ENCODE measurements at regions not wholly inside any gene's neighbourhood (a gene's known extent, or its start where the extent isn't known, plus 50 kb on each side); places are given as distances from the start of the nearest gene placed in this dataset.

GRCh38 chrX:9367421-9367820 lies 97.4 kb upstream of the TBL1X start:
- H4K20me1 ChIP-seq (ENCODE audit: insufficient read depth, low read length): no peaks in the 10 kb centered on the region
- H3K27me3 ChIP-seq (ENCODE audit: insufficient read depth, low read length, poor library complexity): no peaks in the 10 kb centered on the region
- H3K36me3 ChIP-seq (ENCODE audit: insufficient read depth, low read length): no peaks in the 10 kb centered on the region
- no peak overlapping the region for H2AFZ ChIP-seq (ENCODE audit: low read depth, low read length)
- H3K4me3 ChIP-seq (ENCODE audit: low read depth in 1 of 2, low read length in 2 of 2): no peak overlapping the region
- H3K4me2 ChIP-seq (ENCODE audit: insufficient read depth, low read length): no peak overlapping the region
- ATAC-seq (ENCODE audit: insufficient read depth, low read depth): no peak
- DNase-seq: no peak
- H3K4me1 ChIP-seq (ENCODE audit: insufficient read depth, low read length): peaks cover 30% of the 10 kb centered on the region
- no peaks in the 10 kb centered on the region for H3K9me3 ChIP-seq (ENCODE audit: insufficient read depth, low read length, severe bottlenecking)
- no peak overlapping the region for H3K27ac ChIP-seq (ENCODE audit: low read length)
- H3K9ac ChIP-seq (ENCODE audit: low read depth, low read length): no peak overlapping the region
- TF ChIP-seq EZH2 (IDR thresholded peaks at IDR 0.05; ENCODE audit: borderline replicate concordance, low read depth, low read length, severe bottlenecking) (no peak), CTCF (IDR thresholded peaks at IDR 0.05; ENCODE audit: borderline replicate concordance, extremely low read depth, low read length, poor library complexity, severe bottlenecking) (no peak)
- no peaks in the 10 kb centered on the region for H3K79me2 ChIP-seq (ENCODE audit: insufficient read depth, low read length)

- H3K36me3 ChIP-seq (ENCODE audit: insufficient read depth, low read length): no peaks in the 10 kb centered on the region
- DNase-seq (no peak), ATAC-seq (ENCODE audit: insufficient read depth, low read depth) (no peak)
- no peaks in the 10 kb centered on the region for H3K27me3 ChIP-seq (ENCODE audit: insufficient read depth, low read length, poor library complexity)
- H3K9me3 ChIP-seq (ENCODE audit: insufficient read depth, low read length, severe bottlenecking): no peaks in the 10 kb centered on the region
- no peaks in the 10 kb centered on the region for H4K20me1 ChIP-seq (ENCODE audit: insufficient read depth, low read length)
- peaks cover 30% of the 10 kb centered on the region for H3K4me1 ChIP-seq (ENCODE audit: insufficient read depth, low read length)
- no peak overlapping the region for H3K4me2 ChIP-seq (ENCODE audit: insufficient read depth, low read length)
- H3K9ac ChIP-seq (ENCODE audit: low read depth, low read length): no peak overlapping the region
- no peak overlapping the region for H2AFZ ChIP-seq (ENCODE audit: low read depth, low read length)
- TF ChIP-seq CTCF (IDR thresholded peaks at IDR 0.05; ENCODE audit: borderline replicate concordance, extremely low read depth, low read length, poor library complexity, severe bottlenecking) (no peak), EZH2 (IDR thresholded peaks at IDR 0.05; ENCODE audit: borderline replicate concordance, low read depth, low read length, severe bottlenecking) (no peak)
- H3K4me3 ChIP-seq (ENCODE audit: low read depth in 1 of 2, low read length in 2 of 2): no peak overlapping the region
- no peaks in the 10 kb centered on the region for H3K79me2 ChIP-seq (ENCODE audit: insufficient read depth, low read length)
- H3K27ac ChIP-seq (ENCODE audit: low read length): no peak overlapping the region
These were observed 96.6 kb upstream of the TBL1X start for GRCh38 chrX:9368262-9368661.

- H4K20me1 ChIP-seq (ENCODE audit: insufficient read depth, low read length): no peaks in the 10 kb centered on the region
- no peaks in the 10 kb centered on the region for H3K27me3 ChIP-seq (ENCODE audit: insufficient read depth, low read length, poor library complexity)
- H3K4me2 ChIP-seq (ENCODE audit: insufficient read depth, low read length): peak overlapping the region; percentile 45
- no peak overlapping the region for H3K9ac ChIP-seq (ENCODE audit: low read depth, low read length)
- H3K4me1 ChIP-seq (ENCODE audit: insufficient read depth, low read length): peaks cover 30% of the 10 kb centered on the region
- TF ChIP-seq CTCF (IDR thresholded peaks at IDR 0.05; ENCODE audit: borderline replicate concordance, extremely low read depth, low read length, poor library complexity, severe bottlenecking) (no peak), EZH2 (IDR thresholded peaks at IDR 0.05; ENCODE audit: borderline replicate concordance, low read depth, low read length, severe bottlenecking) (no peak)
- no peaks in the 10 kb centered on the region for H3K79me2 ChIP-seq (ENCODE audit: insufficient read depth, low read length)
- DNase-seq (peak; percentile 83), ATAC-seq (ENCODE audit: insufficient read depth, low read depth) (peak; percentile 88)
- no peaks in the 10 kb centered on the region for H3K36me3 ChIP-seq (ENCODE audit: insufficient read depth, low read length)
- H3K4me3 ChIP-seq (ENCODE audit: low read depth in 1 of 2, low read length in 2 of 2): no peak overlapping the region
- no peak overlapping the region for H2AFZ ChIP-seq (ENCODE audit: low read depth, low read length)
- no peaks in the 10 kb centered on the region for H3K9me3 ChIP-seq (ENCODE audit: insufficient read depth, low read length, severe bottlenecking)
- H3K27ac ChIP-seq (ENCODE audit: low read length): peak overlapping the region; percentile 47; the same call in 1 of the 2 replicates
These were observed 95.0 kb upstream of the TBL1X start for GRCh38 chrX:9369802-9370291.

- ATAC-seq (ENCODE audit: insufficient read depth, low read depth) (no peak), DNase-seq (no peak)
- H3K9me3 ChIP-seq (ENCODE audit: insufficient read depth, low read length, severe bottlenecking): no peaks in the 10 kb centered on the region
- peaks cover 30% of the 10 kb centered on the region for H3K4me1 ChIP-seq (ENCODE audit: insufficient read depth, low read length)
- H3K4me3 ChIP-seq (ENCODE audit: low read depth in 1 of 2, low read length in 2 of 2): no peak overlapping the region
- H4K20me1 ChIP-seq (ENCODE audit: insufficient read depth, low read length): no peaks in the 10 kb centered on the region
- no peak overlapping the region for H3K4me2 ChIP-seq (ENCODE audit: insufficient read depth, low read length)
- H3K27me3 ChIP-seq (ENCODE audit: insufficient read depth, low read length, poor library complexity): no peaks in the 10 kb centered on the region
- H3K9ac ChIP-seq (ENCODE audit: low read depth, low read length): no peak overlapping the region
- H3K79me2 ChIP-seq (ENCODE audit: insufficient read depth, low read length): no peaks in the 10 kb centered on the region
- no peak for TF ChIP-seq EZH2 (IDR thresholded peaks at IDR 0.05; ENCODE audit: borderline replicate concordance, low read depth, low read length, severe bottlenecking)
- no peak for TF ChIP-seq CTCF (IDR thresholded peaks at IDR 0.05; ENCODE audit: borderline replicate concordance, extremely low read depth, low read length, poor library complexity, severe bottlenecking)
- H3K27ac ChIP-seq (ENCODE audit: low read length): no peak overlapping the region
- no peaks in the 10 kb centered on the region for H3K36me3 ChIP-seq (ENCODE audit: insufficient read depth, low read length)
- H2AFZ ChIP-seq (ENCODE audit: low read depth, low read length): no peak overlapping the region
These were observed 94.0 kb upstream of the TBL1X start for GRCh38 chrX:9370893-9371292.
